Motor neuron (in vitro differentiated cells): ENCODE measurements at regions not wholly inside any gene's neighbourhood (a gene's known extent, or its start where the extent isn't known, plus 50 kb on each side); places are given as distances from the start of the nearest gene placed in this dataset.
A peak's percentile ranks its signal among the peaks of the same experiment; 100 is the strongest.

Source experiments
- ATAC-seq, 8 experiments: fragments of 200-7000 bp; cut with Tn5 transposase; replicated peaks in 6 of 8; 2 replicates each; pipeline ENCODE4 v1.8.0; 2021; ENCODE audit warnings: mild to moderate bottlenecking in 8 of 8, moderate library complexity in 8 of 8
- H3K27ac ChIP-seq, 2 donors: fragments of 250-450 bp; sonication (Bioruptor Pico); 2 replicates each; pipeline ENCODE4 v1.9.0; 2021; ENCODE audit warnings: antibody characterized with exemption in 2 of 2, mild to moderate bottlenecking in 2 of 2, moderate library complexity in 1 of 2
- H3K4me1 ChIP-seq, 2 donors: fragments of 250-450 bp; sonication (Bioruptor Pico); replicated peaks in 1 of 2; 2 replicates each; pipeline ENCODE4 v1.6.1; 2021; ENCODE audit warnings: antibody characterized with exemption in 2 of 2, mild to moderate bottlenecking in 2 of 2, moderate library complexity in 1 of 2
- H3K4me3 ChIP-seq, 5 donors: fragments of 250-450 bp; sonication (Bioruptor Pico); 2 replicates each; pipeline ENCODE4 v1.9.0; 2021; ENCODE audit warnings: antibody characterized with exemption in 5 of 5, mild to moderate bottlenecking in 5 of 5, moderate library complexity in 4 of 5
- WGBS, 10 experiments: fragments of 450-650 bp; shearing (Covaris generic); methylation state at CpG; one replicate each; pipeline ENCODE4 v1.0.0; 2022; 5-methylcytosine and 5-hydroxymethylcytosine counted together
- in situ Hi-C, 9 experiments: fragments of 400-800 bp; cut with MboI; loops; one replicate each; pipeline ENCODE4 v1.15.0; 2021; ENCODE audit warnings: low sequenced_read_pairs in 9 of 9, low pct_unique_long_range_greater_than_20kb in 2 of 9; ENCODE audit not compliant: unreplicated experiment in 9 of 9

GRCh38 chr1:55716610-55717009, 501.4 kb upstream of the USP24 start:
- in situ Hi-C loops, result no loop called here
- H3K27ac ChIP-seq, result no peak overlapping the region
- 78 to 100% (median 83%) methylated on average over 1 of the region's 1 CpG; no CpG with 5 or more reads in 5 of the 10 experiments for WGBS, 10 experiments

GRCh38 chr1:55716151-55716550, 501.0 kb upstream of the USP24 start:
- 40 to 100% (median 83%) methylated on average over 1 to 2 of the region's 2 CpGs; no CpG with 5 or more reads in 1 of the 10 experiments for WGBS, 10 experiments
- ATAC-seq, result no peak
- Histone ChIP-seq H3K4me3 (no peak overlapping the region), H3K4me1 (peaks cover 6 to 11% of the 10 kb centered on the region in 2 donors), H3K27ac (no peak overlapping the region)
- in situ Hi-C loops, result no loop called here

More at GRCh38 chr1:55716610-55717009, 501.4 kb upstream of the USP24 start:
- ATAC-seq, result no peak
- Histone ChIP-seq H3K4me3 (no peak overlapping the region), H3K4me1 (peaks cover 6 to 11% of the 10 kb centered on the region in 2 donors)

GRCh38 chr1:55714230-55714629, 499.1 kb upstream of the USP24 start:
- peaks cover 6 to 11% of the 10 kb centered on the region in 2 donors for H3K4me1 ChIP-seq
- no peak overlapping the region for H3K4me3 ChIP-seq
- H3K27ac ChIP-seq, result no peak overlapping the region
- no peak for ATAC-seq
- WGBS, 10 experiments, result 55 to 100% (median 90%) methylated on average over 2 to 3 of the region's 3 CpGs; no CpG with 5 or more reads in 1 of the 10 experiments
- in situ Hi-C loops, result no loop called here

GRCh38 chr1:55713516-55713915, 498.4 kb upstream of the USP24 start:
- in situ Hi-C loops, result no loop called here
- Histone ChIP-seq H3K27ac (no peak overlapping the region), H3K4me1 (peaks cover 3 to 5% of the 10 kb centered on the region in 2 donors), H3K4me3 (no peak overlapping the region)
- no peak for ATAC-seq
- WGBS, 10 experiments, result 73 to 100% (median 80%) methylated on average over 2 to 5 of the region's 5 CpGs; no CpG with 5 or more reads in 1 of the 10 experiments

- in situ Hi-C loops, result no loop called here
- no peak for ATAC-seq
- no peak overlapping the region for H3K27ac ChIP-seq
- H3K4me3 ChIP-seq, result no peak overlapping the region
- H3K4me1 ChIP-seq, result no peaks in the 10 kb centered on the region
- 17 to 89% (median 56%) methylated on average over 1 to 6 of the region's 6 CpGs; no CpG with 5 or more reads in 2 of the 10 experiments for WGBS, 10 experiments
These were observed 497.0 kb upstream of the USP24 start for GRCh38 chr1:55712148-55712547.

GRCh38 chr1:55708781-55709180, 493.6 kb upstream of the USP24 start:
- H3K4me1 ChIP-seq, result no peaks in the 10 kb centered on the region
- 20 to 100% (median 69%) methylated on average over 1 to 3 of the region's 3 CpGs for whole genome bisulfite sequencing, 10 experiments
- H3K4me3 ChIP-seq, result no peak overlapping the region
- no peak overlapping the region for H3K27ac ChIP-seq
- no peak for ATAC-seq
- in situ Hi-C loops, result no loop called here

- WGBS, 10 experiments, result 40 to 92% (median 83%) methylated on average over 1 to 2 of the region's 2 CpGs; no CpG with 5 or more reads in 4 of the 10 experiments
- ATAC-seq, result no peak
- in situ Hi-C loops, result no loop called here
These were observed 492.7 kb upstream of the USP24 start for GRCh38 chr1:55707846-55708245.

GRCh38 chr1:55707196-55707595, 492.0 kb upstream of the USP24 start:
- ATAC-seq, result peak in 1 of 8 experiments; percentile 23
- Histone ChIP-seq H3K27ac (no peak overlapping the region), H3K4me1 (no peaks in the 10 kb centered on the region), H3K4me3 (no peak overlapping the region)
- in situ Hi-C loops, result no loop called here

More at GRCh38 chr1:55707846-55708245, 492.7 kb upstream of the USP24 start:
- Histone ChIP-seq H3K4me3 (no peak overlapping the region), H3K4me1 (no peaks in the 10 kb centered on the region), H3K27ac (no peak overlapping the region)

- H3K4me3 ChIP-seq, result no peak overlapping the region
- WGBS, 10 experiments, result 43 to 86% (median 65%) methylated on average over 1 of the region's 1 CpG; no CpG with 5 or more reads in 6 of the 10 experiments
- H3K4me1 ChIP-seq, result no peaks in the 10 kb centered on the region
- no peak for ATAC-seq
- in situ Hi-C loops, result no loop called here
- H3K27ac ChIP-seq, result no peak overlapping the region
These were observed 491.2 kb upstream of the USP24 start for GRCh38 chr1:55706397-55706796.

GRCh38 chr1:55703726-55704363, 488.7 kb upstream of the USP24 start:
- no peak for ATAC-seq
- Histone ChIP-seq H3K4me1 (no peaks in the 10 kb centered on the region), H3K4me3 (no peak overlapping the region), H3K27ac (no peak overlapping the region)
- in situ Hi-C loops, result no loop called here
- 14 to 88% (median 77%) methylated on average over 1 to 8 of the region's 8 CpGs for WGBS, 10 experiments

- in situ Hi-C loops, result no loop called here
- H3K27ac ChIP-seq, result no peak overlapping the region
- no peak overlapping the region for H3K4me3 ChIP-seq
- WGBS, 10 experiments, result 40 to 100% (median 100%) methylated on average over 1 of the region's 1 CpG; no CpG with 5 or more reads in 1 of the 10 experiments
- H3K4me1 ChIP-seq, result no peaks in the 10 kb centered on the region
- ATAC-seq, result peak in 3 of 8 experiments; percentile 32 to 62 (median 48)
These were observed 486.9 kb upstream of the USP24 start for GRCh38 chr1:55702064-55702463.

- Histone ChIP-seq H3K4me1 (no peaks in the 10 kb centered on the region), H3K4me3 (no peak overlapping the region), H3K27ac (no peak overlapping the region)
- WGBS, 10 experiments, result 0 to 100% (median 46%) methylated on average over 1 to 2 of the region's 2 CpGs; no CpG with 5 or more reads in 4 of the 10 experiments
- ATAC-seq, result peak in 1 of 8 experiments; percentile 31
- in situ Hi-C loops, result no loop called here
These were observed 485.4 kb upstream of the USP24 start for GRCh38 chr1:55700359-55701130.

- ATAC-seq, result peak in 1 of 8 experiments; percentile 11
- no peak overlapping the region for H3K27ac ChIP-seq
- H3K4me1 ChIP-seq, result peaks cover 2 to 3% of the 10 kb centered on the region in 2 donors
- H3K4me3 ChIP-seq, result no peak overlapping the region
- in situ Hi-C loops, result no loop called here
- 63 to 100% (median 83%) methylated on average over 1 to 2 of the region's 2 CpGs; no CpG with 5 or more reads in 1 of the 10 experiments for WGBS, 10 experiments
These were observed 484.1 kb upstream of the USP24 start for GRCh38 chr1:55699228-55699627.
